Stimulated activated CD8-positive, alpha-beta memory T cell treated with anti-CD3 and anti-CD28 coated beads, Interleukin-4, amount 100 ng/mL, for 24 hours (primary cell): ENCODE measurements at regions not wholly inside any gene's neighbourhood (a gene's known extent, or its start where the extent isn't known, plus 50 kb on each side); places are given as distances from the start of the nearest gene placed in this dataset.

Experiments
- DNase-seq: peaks from one replicate; pipeline ENCODE4 v3.0.0-alpha.2; 2020; ENCODE audit warnings: low read depth

DNA sequence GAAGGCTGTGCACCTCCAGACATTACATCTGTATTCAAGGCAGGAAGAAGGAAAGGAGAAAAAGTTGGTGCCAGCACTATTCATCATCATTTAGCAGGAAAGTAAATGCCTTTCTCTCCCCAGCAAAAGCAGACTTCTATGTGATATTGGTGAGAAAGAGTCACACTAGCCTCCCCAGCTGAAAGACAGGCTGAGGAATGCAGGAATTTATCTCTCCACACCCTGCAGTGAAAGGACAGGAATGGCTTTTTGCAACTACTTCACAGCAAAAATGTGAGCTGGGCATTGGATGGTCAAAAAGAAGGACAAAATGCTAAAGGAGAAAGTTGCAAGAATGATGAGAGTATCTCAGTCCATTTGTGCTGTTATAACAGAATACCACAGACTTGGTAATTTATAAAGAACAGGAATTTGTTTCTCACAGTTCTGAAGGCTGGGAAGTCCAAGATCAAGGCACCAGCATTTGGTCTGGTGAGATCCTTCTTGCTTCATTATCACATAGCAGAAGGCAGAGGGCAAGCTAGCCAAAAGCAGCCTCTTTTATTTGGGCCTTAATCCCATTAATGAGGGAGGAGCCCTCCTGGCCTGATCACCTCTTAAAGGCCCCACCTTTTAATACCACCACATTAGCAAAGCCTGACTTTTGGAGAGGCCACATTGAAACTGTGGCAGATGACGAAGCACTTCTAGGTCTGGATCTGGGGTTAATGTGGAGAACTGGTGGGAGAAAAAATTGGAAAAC lies 388.1 kb upstream of the SLC14A2 start:
- no peak for DNase-seq

DNA sequence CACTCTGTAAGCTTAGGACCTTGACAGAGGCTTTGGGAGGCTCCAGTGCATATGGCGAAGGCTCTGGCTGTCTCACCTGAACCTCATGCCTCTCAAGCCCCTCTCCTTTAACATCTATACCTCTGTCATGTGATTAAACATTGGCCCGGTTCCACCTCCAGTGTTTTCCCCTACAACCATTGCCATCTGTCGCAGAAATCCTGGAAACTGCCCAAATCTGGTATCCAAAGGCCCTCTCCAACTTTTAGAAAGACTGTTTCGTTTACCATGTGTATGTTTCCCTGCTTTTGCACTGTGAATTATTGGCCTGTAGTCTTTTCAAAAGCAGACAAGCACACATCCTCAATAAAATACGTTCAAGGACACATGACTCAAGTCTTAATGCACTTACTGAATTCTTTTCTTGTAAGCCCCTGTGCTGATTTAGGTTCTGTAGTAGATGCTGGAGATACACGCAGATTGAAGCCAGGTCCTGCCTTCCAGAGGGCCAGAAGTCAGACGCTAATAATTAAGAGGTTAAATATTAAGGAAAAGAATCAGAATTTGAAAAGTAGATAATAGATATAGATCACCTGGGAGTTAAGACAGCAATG lies 386.4 kb upstream of the SLC14A2 start:
- DNase-seq, result no peak

DNA sequence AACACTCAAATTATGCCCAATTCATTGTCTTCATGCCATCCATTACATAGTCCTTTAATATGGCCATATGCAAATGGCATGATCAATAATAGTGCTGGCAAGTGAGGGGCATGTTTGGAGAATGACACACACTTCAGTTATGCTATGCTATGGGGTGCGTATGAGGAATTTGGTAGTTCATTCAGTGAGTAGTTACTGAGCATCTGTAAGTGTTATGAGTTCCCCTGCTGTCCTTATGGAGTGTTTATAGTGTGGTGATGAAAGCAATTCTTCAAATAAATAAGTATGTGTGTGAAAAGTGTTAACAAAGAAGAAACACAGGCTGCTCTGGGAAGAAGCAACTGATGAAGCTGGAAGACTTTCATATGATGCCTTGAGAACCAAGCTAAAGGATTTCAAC lies 383.7 kb upstream of the SLC14A2 start:
- no peak for DNase-seq

DNA sequence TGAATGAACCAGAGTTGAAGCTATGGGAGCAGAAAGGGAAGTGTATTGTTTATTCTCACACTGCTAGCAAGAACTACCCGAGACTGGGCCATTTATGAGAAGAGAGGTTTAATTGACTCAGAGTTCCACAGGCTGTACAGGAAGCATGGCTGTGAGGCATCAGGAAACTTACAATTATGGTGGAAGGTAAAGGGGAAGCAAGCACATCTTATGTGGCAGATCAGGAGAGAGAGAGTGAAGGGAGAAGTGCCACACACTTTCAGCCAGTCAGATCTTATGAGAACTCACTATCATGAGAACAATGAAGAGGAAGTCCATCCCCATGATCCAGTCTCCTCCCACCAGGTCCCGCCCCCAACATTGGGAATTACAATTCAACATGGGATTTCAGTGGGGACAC lies 383.2 kb upstream of the SLC14A2 start:
- DNase-seq, result no peak

DNA sequence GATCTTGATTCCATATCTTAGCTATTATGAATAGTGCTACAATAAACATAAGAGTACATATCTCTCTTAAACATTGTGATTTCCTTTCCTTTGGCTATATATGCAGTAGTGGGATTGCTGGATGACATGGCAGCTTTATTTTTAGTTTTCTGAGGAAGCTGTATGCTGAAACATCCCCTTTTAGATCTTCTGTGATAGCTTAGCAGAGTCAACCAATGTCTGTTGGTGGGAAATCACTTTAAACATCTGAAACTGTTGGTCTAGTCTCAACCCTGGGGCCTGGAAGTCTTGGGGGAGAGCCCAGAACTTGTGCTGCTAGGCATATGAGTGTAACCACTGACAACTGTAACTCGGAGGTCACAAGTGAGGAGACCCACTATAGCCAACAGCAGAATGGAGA lies 378.6 kb upstream of the SLC14A2 start:
- no peak for DNase-seq

DNA sequence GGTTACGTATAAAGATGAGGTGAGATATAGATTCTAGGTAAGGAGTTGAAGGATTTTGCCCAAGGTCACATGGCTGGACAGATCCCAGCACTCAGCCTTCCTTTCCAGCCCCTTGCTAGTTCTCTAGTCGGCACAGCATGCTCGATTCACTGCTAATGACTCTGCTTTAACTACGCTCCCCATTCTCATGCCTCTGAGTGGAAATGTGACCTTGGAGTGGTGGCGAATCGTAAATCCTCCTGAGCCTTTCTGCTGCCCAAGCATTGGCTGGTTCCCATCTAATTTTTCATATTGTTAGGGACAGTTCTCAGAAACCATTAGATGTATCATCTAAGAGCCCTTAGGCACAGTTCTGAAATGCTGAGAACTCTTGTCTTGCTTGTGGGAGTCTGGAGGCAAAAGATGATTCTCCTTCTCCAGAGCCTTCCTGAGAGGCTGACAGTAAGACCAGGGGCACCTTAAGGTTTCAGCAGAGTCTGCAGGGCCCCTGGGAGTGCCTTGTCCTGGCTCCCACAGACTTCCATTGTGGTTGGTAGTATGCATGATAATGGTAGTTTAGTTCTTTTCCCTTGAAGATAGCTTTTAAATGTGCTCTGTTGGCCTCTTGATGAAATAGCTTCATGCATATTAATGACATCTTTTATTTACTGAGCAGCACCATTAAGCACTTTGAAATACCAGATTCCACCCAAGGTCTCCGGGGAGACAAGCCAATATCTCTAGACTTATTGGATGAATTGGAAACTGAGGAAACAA lies 377.8 kb upstream of the SLC14A2 start:
- DNase-seq, result no peak

DNA sequence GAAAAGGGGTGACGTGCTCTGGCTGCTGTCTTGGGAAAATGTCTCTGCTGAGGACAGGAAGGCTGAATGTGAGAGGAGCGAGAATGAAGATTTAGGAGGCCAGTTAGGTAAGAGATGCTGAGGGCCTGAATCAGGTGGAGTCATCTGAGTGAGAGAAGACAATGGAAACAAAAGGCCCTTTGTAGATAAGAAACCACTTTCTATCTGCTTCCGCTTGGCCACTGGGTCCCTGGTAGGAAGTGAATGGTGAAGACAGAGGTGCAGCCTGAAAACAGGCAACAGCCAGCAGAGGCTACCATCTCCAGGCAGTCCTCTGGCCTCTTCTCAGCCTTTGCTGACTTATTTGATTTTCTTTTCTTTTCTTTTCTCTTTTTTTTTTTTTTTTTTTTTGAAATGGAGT lies 374.0 kb upstream of the SLC14A2 start:
- no peak for DNase-seq

DNA sequence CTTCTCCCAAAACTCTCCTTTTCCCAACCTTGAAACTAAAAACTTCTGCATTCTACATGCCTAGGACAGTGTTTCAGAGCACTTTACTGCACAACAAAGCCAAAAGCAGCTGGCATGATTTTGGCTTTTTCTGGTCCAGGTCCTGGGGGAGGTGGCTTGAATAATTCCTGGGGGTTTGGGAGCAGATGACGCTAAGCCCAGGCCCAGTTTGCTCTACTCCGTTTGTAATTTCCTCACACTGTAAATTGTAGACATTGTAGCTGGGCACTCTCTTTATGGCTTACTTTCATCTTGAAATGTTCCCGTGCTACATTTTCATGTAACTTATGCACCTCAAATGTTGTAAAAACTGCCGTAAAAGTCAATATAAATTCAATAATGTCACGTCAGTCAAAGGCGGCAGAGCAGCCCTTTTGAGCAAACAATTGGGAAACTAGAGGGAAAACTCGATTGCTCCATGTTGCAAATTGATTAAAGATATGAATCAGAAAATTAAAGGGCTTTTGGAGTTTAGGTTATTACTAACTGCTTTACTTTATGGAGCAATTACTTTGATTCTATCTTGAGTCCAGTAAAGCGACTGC lies 373.2 kb upstream of the SLC14A2 start:
- DNase-seq, result no peak

DNA sequence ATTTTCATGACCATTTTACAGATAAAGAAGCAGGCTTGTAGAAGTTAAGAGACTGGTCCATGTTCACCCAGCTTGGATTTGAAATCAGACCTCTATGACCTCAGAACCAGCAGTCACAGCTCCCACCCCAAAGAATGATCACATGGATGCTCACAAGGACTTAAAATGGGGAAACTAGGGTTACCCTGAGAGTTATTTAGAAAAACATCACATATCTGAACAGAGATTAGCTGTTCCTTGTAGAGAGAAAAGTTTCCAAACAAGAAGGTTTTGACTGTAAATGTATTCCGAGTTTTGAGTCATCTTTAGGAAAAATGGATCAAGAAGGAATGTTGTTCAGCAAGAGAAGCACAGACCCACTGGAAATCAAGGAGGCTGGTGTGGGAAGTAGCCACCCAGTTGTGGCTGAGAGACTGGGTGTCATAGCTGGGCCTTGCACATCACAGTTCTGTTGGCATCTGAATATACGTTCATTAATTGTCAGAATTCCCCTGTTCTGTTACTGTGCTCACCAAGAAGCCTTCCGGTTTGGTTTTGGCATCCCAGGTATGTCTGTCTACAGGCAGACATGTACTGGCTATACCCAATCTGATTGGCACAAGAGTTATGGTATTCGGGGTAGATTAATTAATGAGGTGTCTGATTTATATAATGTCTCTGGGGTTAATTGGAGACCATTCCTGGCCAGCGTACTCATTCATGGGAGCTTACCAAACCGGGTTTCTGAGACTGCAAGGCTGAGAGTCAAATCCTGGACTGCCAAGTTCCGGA lies 371.8 kb upstream of the SLC14A2 start:
- no peak for DNase-seq

DNA sequence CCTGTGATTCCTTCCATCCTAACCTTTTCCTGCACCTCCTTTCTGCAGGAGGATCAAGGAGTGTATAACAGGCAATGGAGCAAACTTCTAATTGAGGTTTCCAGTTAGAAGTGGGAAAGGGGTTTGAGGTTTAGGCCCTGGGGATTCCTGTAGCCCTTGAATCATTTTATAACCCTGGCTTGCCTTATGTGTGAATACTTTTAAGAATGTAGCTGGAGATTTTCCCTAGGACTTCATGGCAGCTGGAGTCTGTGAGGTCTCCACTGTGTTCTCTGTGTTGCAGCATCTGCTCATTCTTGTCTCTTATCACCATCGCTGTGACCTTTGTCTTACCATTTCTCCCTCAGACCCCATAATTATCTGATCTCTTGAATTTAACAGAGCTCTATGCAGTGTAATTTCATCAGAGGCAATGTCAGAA lies 370.2 kb upstream of the SLC14A2 start:
- DNase-seq, result no peak

DNA sequence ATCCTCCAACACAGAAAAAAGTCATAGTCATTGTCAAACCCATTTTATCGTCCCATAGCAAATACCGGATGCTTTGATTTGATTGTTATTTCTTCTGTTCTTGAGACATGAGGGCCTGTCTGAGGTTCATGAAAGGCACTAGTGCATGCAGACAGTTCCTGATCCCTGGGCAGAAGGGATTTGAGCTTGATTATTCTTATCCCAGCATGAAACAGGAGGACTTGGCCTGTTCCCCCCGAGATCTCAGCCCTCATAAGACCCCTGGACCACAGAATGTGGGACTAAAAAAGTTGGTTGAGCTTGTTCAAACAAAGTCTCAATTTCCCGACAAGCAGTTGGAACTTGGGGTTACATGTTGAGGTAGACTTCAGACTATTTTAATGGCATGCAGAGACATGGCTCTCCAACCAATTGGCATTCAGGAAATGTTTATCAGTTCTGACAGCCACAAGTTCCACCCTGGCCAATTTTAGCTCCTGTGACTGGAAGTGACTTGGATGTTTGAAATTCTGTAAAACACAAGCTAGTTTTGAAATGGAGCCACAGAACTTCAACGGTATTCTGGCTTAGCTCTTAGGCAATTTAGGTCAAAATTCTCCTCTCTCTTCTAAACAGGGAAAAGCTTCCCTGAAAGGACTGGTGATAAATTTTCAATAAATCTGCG lies 366.9 kb upstream of the SLC14A2 start:
- no peak for DNase-seq

DNA sequence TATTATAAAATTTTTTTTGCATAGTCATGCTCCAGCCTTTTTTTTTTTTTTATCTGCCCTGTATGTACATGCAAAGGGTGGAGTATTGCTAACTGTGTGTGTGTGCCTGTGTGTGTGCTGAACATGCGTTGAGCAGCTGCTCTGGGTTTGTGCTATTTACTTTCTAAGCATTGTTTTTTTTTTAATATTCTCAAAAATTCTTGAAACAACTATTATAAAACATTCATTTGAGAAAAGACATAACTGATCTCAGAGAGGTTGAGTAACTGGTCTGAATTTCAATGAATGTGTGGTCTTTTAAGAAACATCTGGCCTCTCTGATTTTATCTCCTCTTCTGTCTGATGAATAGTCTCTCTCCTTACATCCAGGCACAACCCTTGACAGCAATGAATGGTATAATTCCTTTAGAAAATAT lies 366.0 kb upstream of the SLC14A2 start:
- DNase-seq, result no peak

DNA sequence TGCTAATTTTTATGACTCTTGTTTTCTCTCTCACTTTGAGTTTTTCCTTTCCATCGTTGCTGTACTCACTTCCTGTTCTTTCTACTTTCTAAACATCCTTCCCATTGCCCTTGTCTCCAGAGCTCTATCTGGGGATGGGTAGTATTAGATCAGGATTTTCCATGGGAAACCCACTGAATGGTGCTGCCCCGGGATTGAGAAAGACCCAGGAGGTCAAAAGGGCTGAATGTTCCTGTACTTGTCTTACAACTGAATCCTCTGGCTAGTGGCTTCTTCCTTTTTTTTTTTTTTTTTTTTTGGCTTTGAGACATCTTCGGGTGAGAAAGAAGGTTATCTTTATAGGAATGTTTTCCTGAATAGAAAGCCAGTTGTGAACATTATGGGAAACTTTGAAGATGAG lies 364.8 kb upstream of the SLC14A2 start:
- no peak for DNase-seq

DNA sequence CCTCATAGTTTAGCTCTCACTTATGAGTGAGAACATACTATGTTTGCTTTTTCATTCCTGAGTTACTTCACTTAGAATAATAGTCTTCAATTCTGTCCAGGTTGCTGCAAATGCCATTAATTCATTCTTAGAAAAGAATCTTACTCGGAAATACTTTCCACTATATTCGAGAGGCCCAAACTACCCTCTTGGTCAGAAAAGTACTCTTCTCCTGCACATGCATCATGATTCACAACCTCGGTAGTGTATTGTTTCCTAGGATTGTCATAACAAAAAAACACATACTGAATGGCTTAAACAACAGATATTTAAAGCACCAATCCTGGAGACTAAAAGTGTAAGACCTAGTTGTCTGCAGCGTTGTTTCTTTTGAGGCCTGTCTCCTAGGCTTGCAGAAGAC lies 364.0 kb upstream of the SLC14A2 start:
- no peak for DNase-seq

DNA sequence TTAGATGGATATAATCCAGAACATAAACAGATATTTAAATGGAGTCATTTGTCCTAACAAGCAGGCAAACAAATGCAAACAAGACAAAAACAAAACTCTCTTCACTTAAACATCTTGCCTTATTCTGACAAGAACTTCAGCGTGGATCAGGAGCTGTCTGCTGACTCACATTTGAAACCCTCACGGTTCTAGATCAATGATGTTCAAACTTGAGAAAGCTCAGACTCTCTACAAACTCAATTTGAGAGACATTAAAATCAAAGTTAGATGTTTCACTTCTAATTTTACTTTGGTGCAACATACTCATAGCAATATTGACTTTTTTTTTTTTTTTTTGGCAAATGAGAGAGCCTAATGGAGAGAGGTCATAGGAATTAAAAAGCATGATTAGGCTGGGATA lies 362.8 kb upstream of the SLC14A2 start:
- no peak for DNase-seq

DNA sequence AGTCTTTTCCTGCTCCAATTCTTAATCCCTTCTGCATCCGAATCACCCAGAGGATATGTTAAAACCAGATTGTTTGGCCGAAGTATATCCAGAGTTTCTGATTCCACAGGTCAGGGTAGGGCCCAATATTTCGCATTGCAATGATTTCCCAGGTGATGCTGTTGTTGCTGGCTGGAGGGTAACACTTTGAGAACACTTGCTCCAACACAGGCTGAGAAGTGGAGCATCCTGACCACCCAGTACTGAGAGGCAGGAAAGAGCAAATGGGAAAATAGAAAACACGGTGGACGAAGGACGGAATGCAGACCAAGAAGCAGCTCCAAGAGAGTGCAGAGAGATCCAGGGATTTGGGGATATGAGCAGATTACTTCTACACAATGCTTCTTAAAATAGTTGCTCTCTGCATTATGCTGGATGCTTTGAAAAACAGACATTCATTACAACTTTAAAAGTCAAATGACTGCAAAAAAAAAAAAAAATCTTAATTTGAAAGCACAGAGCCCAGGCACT lies 362.2 kb upstream of the SLC14A2 start:
- DNase-seq, result no peak

DNA sequence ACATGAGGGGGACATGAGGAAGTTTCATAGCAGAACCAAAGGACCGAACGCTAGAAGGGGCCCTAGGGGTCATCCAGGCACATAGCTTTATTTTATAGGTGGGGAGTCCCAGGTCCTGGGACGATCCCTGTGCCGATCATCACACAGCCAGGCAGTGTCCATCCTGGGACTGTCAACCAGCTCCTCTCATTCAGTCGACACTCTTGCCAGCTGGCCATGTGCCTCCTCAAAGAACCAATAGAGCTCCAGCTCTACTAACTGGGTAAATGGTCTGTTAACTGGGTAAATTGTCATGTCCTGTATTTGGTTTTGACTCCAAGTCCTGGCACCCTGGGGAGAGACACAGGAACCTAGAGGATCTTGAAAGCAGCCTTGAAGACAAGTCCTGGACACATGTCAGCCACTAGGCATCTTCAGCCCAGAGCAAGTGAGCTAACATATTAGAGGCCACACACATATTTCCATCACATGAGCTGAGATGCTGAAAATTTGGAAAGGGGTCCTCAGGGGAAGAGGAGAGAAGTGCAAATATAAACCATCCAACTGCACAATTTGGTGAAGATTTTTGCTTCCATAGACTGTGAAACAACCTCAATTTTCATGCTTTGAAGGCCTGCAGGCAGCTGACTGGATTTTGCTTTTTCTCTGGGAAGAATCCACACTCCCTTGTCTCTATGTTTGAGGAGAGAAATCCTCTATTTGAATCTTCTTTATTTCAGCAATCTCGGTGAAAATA lies 361.1 kb upstream of the SLC14A2 start:
- DNase-seq, result no peak

DNA sequence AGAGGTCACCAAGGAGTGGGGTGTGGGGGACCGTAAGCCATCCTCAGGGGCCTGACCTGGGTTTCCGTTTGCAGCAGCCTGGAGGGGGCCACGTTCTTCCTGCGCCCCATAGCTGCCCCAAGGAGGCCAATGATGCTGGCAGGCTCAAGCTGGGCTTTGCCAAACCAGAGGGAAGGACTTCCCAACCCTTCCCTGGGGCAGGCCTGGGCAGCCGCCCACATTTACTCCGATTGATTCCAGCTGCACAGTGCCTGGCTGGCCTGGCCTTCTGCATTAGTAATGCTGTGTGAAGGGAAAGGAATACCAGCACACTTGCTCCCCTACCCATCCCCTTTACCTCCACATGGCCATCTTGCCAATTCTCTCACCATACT lies 360.6 kb upstream of the SLC14A2 start:
- DNase-seq, result no peak

DNA sequence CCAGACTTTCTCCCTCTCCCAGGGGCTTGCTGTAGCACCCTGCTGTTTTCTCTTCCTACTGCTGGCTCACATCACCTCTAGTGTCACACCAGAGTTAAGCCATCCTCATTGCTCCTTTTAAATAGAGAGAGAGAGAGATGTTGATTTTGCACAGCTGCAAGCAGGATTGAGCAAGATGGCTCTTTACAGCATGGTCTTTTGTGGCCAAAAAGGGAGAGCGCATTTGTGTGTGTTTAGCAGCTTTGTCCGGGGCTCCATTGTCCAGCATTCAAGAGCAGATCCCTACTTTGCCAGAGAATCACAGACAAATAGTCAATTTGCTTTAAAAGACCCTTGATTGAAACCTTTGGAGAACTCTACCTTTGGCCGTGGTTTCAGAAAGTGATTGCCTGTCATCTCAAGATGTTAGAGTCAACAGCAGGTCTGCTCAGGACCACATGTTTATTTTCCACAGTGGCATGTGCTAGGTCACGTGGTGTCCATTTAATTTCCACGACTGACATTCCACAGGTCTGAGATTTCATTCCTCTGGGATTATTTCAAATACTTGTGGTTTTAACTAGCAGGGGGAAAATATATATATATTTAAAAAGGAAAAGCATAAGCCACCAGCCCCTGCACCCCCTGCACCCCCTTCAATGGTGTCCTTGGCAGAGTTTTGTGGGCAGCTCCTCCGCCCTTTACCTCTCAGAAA lies 359.9 kb upstream of the SLC14A2 start:
- DNase-seq, result no peak

DNA sequence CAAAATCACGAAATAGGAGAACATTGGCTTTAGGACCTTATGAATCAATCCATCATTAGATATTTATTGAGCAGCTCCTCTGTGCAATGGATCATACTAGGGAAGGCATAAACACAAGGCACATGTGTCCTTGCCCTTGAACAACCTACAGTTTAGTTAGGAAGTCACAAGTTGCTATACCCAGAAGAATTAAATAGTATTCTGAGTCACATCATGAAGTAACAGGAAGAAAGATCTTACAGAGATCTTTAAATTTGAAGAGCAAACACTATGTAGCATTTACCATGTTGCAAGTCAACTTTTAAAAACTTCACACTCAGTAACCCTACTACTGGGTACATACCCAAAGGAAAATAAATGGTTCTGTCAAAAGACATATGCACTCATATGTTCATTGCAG lies 355.2 kb upstream of the SLC14A2 start:
- no peak for DNase-seq
